Neural progenitor cell (in vitro differentiated cells): ENCODE measurements at regions not wholly inside any gene's neighbourhood (a gene's known extent, or its start where the extent isn't known, plus 50 kb on each side); places are given as distances from the start of the nearest gene placed in this dataset.

Source experiments
- DNase-seq: peaks from one replicate; pipeline ENCODE4 v3.0.0-alpha.2; 2016; ENCODE audit warnings: low spot score
- H2AFZ ChIP-seq: fragments of 200-600 bp; sonication (generic); replicated peaks from 2 replicates; pipeline ENCODE4 v1.6.1; 2016; ENCODE audit warnings: antibody characterized with exemption
- H3F3A ChIP-seq: fragments of 200-600 bp; sonication (generic); 2 replicates; pipeline ENCODE4 v1.6.1; 2016; ENCODE audit warnings: antibody characterized with exemption, low read depth
- H3K27ac ChIP-seq: fragments of 200-600 bp; sonication (generic); 2 replicates; pipeline ENCODE4 v1.5.1; 2016; ENCODE audit warnings: mild to moderate bottlenecking
- H3K27me3 ChIP-seq: fragments of 200-600 bp; sonication (generic); 2 replicates; pipeline ENCODE4 v1.6.1; 2016; ENCODE audit warnings: mild to moderate bottlenecking, moderate library complexity
- H3K36me3 ChIP-seq: fragments of 200-600 bp; sonication (generic); 2 replicates; pipeline ENCODE4 v1.5.1; 2016
- H3K4me1 ChIP-seq: fragments of 200-600 bp; sonication (generic); 2 replicates; pipeline ENCODE4 v1.6.1; 2016; ENCODE audit warnings: mixed run types
- H3K4me2 ChIP-seq: fragments of 200-600 bp; sonication (generic); 2 replicates; pipeline ENCODE4 v1.6.1; 2016
- H3K4me3 ChIP-seq: fragments of 200-600 bp; sonication (generic); 2 replicates; pipeline ENCODE4 v1.5.1; 2016
- H3K79me2 ChIP-seq: fragments of 200-600 bp; sonication (generic); 2 replicates; pipeline ENCODE4 v1.6.1; 2016; ENCODE audit warnings: low read depth
- H3K9ac ChIP-seq: fragments of 200-600 bp; sonication (generic); 2 replicates; pipeline ENCODE4 v1.6.1; 2016
- H3K9me3 ChIP-seq: fragments of 200-600 bp; sonication (generic); 2 replicates; pipeline ENCODE4 v1.5.1; 2016; ENCODE audit warnings: low read depth
- H4K20me1 ChIP-seq: fragments of 200-600 bp; sonication (generic); 2 replicates; pipeline ENCODE4 v1.6.1; 2016; ENCODE audit warnings: low read depth
- H3K27ac Mint-ChIP-seq: 3 replicates; pipeline ENCODE4 v1.8.0; 2021; ENCODE audit warnings: mixed read lengths
- H3K27me3 Mint-ChIP-seq: 2 replicates; pipeline ENCODE4 v1.8.0; 2022; ENCODE audit warnings: low read depth, mild to moderate bottlenecking, inconsistent platforms, moderate library complexity, mixed read lengths; ENCODE audit not compliant: insufficient read depth
- H3K36me3 Mint-ChIP-seq: 3 replicates; pipeline ENCODE4 v1.8.0; 2021; ENCODE audit warnings: mixed read lengths
- H3K4me1 Mint-ChIP-seq: 3 replicates; pipeline ENCODE4 v1.8.0; 2021; ENCODE audit warnings: mixed read lengths
- H3K4me3 Mint-ChIP-seq: 3 replicates; pipeline ENCODE4 v1.8.0; 2021; ENCODE audit warnings: mild to moderate bottlenecking, moderate library complexity, mixed read lengths
- H3K9me3 Mint-ChIP-seq: 3 replicates; pipeline ENCODE4 v1.8.0; 2020; ENCODE audit warnings: mixed read lengths
- EZH2 ChIP-seq: fragments of 200-600 bp; sonication (generic); IDR thresholded peaks from 2 replicates; pipeline ENCODE4 v1.6.1; 2017; ENCODE audit warnings: antibody characterized with exemption, mild to moderate bottlenecking, moderate library complexity
- EZH2phosphoT487 ChIP-seq: fragments of 200-600 bp; sonication (generic); IDR thresholded peaks from 2 replicates; pipeline ENCODE4 v1.6.1; 2017; ENCODE audit warnings: antibody characterized with exemption
- TF ChIP-seq, protein P1 (sequence below): fragments of 200-600 bp; sonication (generic); IDR thresholded peaks from 2 replicates; pipeline ENCODE4 v1.5.1; 2017; ENCODE audit warnings: antibody characterized with exemption, mild to moderate bottlenecking

DNA sequence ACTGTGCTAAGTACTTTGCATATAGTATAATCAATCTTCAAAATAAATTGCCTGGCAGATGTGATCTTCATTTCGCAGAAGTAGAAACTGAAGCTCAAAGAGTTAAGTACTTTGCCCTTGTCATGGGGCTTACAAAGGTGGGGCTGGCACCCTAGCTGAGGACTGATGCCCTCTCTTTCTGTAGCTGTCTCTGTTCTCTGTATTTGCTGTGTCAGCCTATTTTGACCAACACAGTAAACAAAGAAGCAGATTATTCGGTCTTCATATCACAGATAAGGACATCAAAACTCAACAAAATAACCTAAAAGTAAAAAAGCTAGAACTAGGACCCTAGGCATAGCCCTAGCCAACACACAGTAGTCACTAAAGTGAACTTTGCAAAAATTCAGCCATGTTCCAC is 570.5 kb upstream of the TENM3 start:
- Mint-ChIP-seq H3K4me3 (no peak overlapping the region), H3K9me3 (no peaks in the 10 kb centered on the region), H3K36me3 (no peaks in the 10 kb centered on the region), H3K27me3 (no peaks in the 10 kb centered on the region), H3K27ac (no peak overlapping the region), H3K4me1 (peaks cover 7% of the 10 kb centered on the region)
- TF ChIP-seq EZH2: no peak
- no peak for TF ChIP-seq EZH2phosphoT487
- TF ChIP-seq, protein P1, sequence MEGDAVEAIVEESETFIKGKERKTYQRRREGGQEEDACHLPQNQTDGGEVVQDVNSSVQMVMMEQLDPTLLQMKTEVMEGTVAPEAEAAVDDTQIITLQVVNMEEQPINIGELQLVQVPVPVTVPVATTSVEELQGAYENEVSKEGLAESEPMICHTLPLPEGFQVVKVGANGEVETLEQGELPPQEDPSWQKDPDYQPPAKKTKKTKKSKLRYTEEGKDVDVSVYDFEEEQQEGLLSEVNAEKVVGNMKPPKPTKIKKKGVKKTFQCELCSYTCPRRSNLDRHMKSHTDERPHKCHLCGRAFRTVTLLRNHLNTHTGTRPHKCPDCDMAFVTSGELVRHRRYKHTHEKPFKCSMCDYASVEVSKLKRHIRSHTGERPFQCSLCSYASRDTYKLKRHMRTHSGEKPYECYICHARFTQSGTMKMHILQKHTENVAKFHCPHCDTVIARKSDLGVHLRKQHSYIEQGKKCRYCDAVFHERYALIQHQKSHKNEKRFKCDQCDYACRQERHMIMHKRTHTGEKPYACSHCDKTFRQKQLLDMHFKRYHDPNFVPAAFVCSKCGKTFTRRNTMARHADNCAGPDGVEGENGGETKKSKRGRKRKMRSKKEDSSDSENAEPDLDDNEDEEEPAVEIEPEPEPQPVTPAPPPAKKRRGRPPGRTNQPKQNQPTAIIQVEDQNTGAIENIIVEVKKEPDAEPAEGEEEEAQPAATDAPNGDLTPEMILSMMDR: no peak
- no peak overlapping the region for H2AFZ ChIP-seq
- H3K36me3 ChIP-seq: no peaks in the 10 kb centered on the region
- no peak overlapping the region for H3K27ac ChIP-seq
- no peaks in the 10 kb centered on the region for H3K9me3 ChIP-seq
- no peak overlapping the region for H3K4me3 ChIP-seq
- H3K27me3 ChIP-seq: no peaks in the 10 kb centered on the region
- H3K4me2 ChIP-seq: no peak overlapping the region
- H3K4me1 ChIP-seq: no peaks in the 10 kb centered on the region
- H3K79me2 ChIP-seq: no peaks in the 10 kb centered on the region
- H4K20me1 ChIP-seq: no peaks in the 10 kb centered on the region
- no peak overlapping the region for H3K9ac ChIP-seq
- H3F3A ChIP-seq: no peaks in the 10 kb centered on the region
- no peak for DNase-seq

DNA sequence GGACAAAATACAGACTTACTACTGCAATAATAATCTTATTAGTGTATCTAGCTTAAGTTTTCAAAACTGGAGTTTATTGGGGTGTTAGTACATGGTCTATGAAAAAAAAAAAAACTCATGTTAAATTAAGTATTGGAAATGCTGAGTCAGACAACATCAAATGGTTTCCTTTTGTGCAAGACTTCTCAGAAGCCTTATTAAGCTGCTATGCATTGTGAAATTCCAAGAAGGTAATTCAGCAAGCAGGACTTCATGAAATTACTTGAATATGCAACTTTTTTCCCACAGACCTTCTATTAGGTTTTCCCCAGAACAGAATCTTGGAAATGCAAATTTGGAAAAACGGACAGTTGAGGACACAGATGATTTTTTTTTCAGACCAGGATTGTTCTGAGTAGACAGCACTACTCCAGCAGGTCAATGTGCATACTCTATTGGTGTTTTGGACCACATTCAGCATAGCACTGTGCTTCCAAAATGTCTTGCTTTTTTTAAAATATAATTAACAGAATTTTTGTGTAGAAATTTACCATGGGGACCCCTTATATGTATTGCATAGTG is 568.8 kb upstream of the TENM3 start:
- H3K9me3 Mint-ChIP-seq: no peaks in the 10 kb centered on the region
- no peaks in the 10 kb centered on the region for H3K36me3 Mint-ChIP-seq
- Histone ChIP-seq H3K4me3 (no peak overlapping the region), H2AFZ (no peak overlapping the region), H3K4me2 (no peak overlapping the region), H3F3A (no peaks in the 10 kb centered on the region), H3K9me3 (no peaks in the 10 kb centered on the region), H4K20me1 (no peaks in the 10 kb centered on the region), H3K9ac (no peak overlapping the region), H3K27ac (no peak overlapping the region), H3K27me3 (no peaks in the 10 kb centered on the region), H3K79me2 (no peaks in the 10 kb centered on the region), H3K4me1 (no peaks in the 10 kb centered on the region), H3K36me3 (no peaks in the 10 kb centered on the region)
- no peak for DNase-seq
- H3K4me3 Mint-ChIP-seq: no peak overlapping the region
- TF ChIP-seq EZH2: no peak
- TF ChIP-seq, protein P1: no peak
- TF ChIP-seq EZH2phosphoT487: no peak
- no peak overlapping the region for H3K27ac Mint-ChIP-seq
- no peaks in the 10 kb centered on the region for H3K27me3 Mint-ChIP-seq
- H3K4me1 Mint-ChIP-seq: peaks cover 7% of the 10 kb centered on the region

DNA sequence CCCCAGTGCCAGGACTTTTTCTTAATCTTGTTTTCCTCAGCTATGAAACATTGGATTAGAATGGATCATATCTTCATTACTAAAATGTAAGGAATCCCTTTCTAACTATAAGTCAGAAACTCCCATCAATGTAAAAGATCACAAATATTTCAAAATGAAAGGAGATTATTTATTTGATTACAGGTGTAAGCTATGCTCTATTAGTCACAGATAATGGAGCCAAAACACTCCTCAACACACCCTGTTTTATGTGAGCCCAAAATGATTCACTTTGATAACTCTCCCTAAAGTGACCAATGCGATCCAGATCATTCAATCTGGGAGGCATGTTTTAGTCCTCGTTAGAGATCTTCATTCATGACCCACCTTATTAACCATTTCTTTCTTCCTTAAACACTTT is 566.7 kb upstream of the TENM3 start:
- H3K9me3 ChIP-seq: no peaks in the 10 kb centered on the region
- H3F3A ChIP-seq: no peaks in the 10 kb centered on the region
- no peak overlapping the region for H2AFZ ChIP-seq
- H4K20me1 ChIP-seq: no peaks in the 10 kb centered on the region
- Mint-ChIP-seq H3K36me3 (no peaks in the 10 kb centered on the region), H3K9me3 (no peaks in the 10 kb centered on the region), H3K27ac (no peak overlapping the region), H3K4me1 (peaks cover 7% of the 10 kb centered on the region), H3K27me3 (no peaks in the 10 kb centered on the region), H3K4me3 (no peak overlapping the region)
- H3K36me3 ChIP-seq: no peaks in the 10 kb centered on the region
- no peak overlapping the region for H3K4me3 ChIP-seq
- no peak overlapping the region for H3K27ac ChIP-seq
- no peak overlapping the region for H3K4me2 ChIP-seq
- no peaks in the 10 kb centered on the region for H3K79me2 ChIP-seq
- H3K9ac ChIP-seq: no peak overlapping the region
- no peaks in the 10 kb centered on the region for H3K4me1 ChIP-seq
- TF ChIP-seq, protein P1: no peak
- TF ChIP-seq EZH2 (no peak), EZH2phosphoT487 (no peak)
- no peak for DNase-seq
- no peaks in the 10 kb centered on the region for H3K27me3 ChIP-seq
